C4-2B (cell line): ENCODE measurements at regions not wholly inside any gene's neighbourhood (a gene's known extent, or its start where the extent isn't known, plus 50 kb on each side); places are given as distances from the start of the nearest gene placed in this dataset.

Experiments
- ZFX ChIP-seq: fragments of 450-650 bp; IDR thresholded peaks from 2 replicates; pipeline ENCODE4 v1.6.1; 2017
- TF ChIP-seq, protein P1 (sequence below): fragments of 450-650 bp; conservative IDR thresholded peaks from 2 replicates; pipeline ENCODE4 v1.5.1; 2017; ENCODE audit warnings: mild to moderate bottlenecking

DNA sequence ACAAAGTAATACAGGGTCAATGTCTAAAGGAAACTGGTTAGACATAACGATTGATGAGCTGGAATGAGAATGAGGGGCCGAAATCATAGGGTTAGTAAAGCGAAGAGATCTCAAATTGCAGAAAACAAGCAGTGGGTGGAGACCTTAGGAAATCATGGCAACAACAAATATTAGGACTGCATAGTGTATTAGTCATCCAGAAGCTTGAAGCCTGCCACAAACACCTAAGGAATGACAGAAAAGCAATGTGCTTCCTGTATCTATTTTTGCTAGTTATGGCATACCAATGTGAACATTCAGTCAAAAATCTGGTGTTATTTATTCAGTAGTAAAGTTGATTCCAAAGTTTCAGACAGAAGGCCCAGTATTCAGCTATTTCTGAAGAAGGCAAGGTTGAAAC lies 410.9 kb upstream of the CT83 start:
- TF ChIP-seq, protein P1, sequence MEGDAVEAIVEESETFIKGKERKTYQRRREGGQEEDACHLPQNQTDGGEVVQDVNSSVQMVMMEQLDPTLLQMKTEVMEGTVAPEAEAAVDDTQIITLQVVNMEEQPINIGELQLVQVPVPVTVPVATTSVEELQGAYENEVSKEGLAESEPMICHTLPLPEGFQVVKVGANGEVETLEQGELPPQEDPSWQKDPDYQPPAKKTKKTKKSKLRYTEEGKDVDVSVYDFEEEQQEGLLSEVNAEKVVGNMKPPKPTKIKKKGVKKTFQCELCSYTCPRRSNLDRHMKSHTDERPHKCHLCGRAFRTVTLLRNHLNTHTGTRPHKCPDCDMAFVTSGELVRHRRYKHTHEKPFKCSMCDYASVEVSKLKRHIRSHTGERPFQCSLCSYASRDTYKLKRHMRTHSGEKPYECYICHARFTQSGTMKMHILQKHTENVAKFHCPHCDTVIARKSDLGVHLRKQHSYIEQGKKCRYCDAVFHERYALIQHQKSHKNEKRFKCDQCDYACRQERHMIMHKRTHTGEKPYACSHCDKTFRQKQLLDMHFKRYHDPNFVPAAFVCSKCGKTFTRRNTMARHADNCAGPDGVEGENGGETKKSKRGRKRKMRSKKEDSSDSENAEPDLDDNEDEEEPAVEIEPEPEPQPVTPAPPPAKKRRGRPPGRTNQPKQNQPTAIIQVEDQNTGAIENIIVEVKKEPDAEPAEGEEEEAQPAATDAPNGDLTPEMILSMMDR: no peak
- no peak for TF ChIP-seq ZFX
